Fibroblast of mammary gland (primary cell): ENCODE measurements at regions not wholly inside any gene's neighbourhood (a gene's known extent, or its start where the extent isn't known, plus 50 kb on each side); places are given as distances from the start of the nearest gene placed in this dataset.
"Not testable (repeated sequence)": the region's sequence is repeated elsewhere in the genome, so short reads cannot be mapped to it uniquely, and the experiment has no call there.

Experiments used
- DNase-seq: peaks from one replicate; pipeline ENCODE4 v3.0.0-alpha.2; 2010; ENCODE audit warnings: low read depth
- H3K4me3 ChIP-seq: 2 replicates; pipeline ENCODE4 v1.5.1; 2011; ENCODE audit warnings: low read depth, mild to moderate bottlenecking, low read length, moderate library complexity; ENCODE audit not compliant: control insufficient read depth
- CTCF ChIP-seq: conservative IDR thresholded peaks from 2 replicates; pipeline ENCODE4 v1.5.1; 2011; ENCODE audit warnings: low read depth, low read length, inconsistent platforms; ENCODE audit not compliant: control insufficient read depth, insufficient read depth

GRCh38 chr3:33941804-33942203 lies 143.4 kb downstream of the PDCD6IP start:
- H3K4me3 ChIP-seq, result no peak overlapping the region
- DNase-seq, result no peak
- no peak for TF ChIP-seq CTCF

GRCh38 chr3:33942483-33943150 lies 144.2 kb downstream of the PDCD6IP start:
- H3K4me3 ChIP-seq, result no peak overlapping the region
- no peak for TF ChIP-seq CTCF
- peak; percentile 6 for DNase-seq

GRCh38 chr3:33943277-33943676 lies 144.8 kb downstream of the PDCD6IP start:
- TF ChIP-seq CTCF, result no peak
- no peak overlapping the region for H3K4me3 ChIP-seq
- DNase-seq, result no peak

GRCh38 chr3:33946612-33947011 lies 148.2 kb downstream of the PDCD6IP start:
- not testable (repeated sequence) for DNase-seq, H3K4me3 ChIP-seq

- DNase-seq, result no peak
Observed at GRCh38 chr3:33947272-33948195, 149.1 kb downstream of the PDCD6IP start.

GRCh38 chr3:33949074-33949473 lies 150.6 kb downstream of the PDCD6IP start:
- no peak overlapping the region for H3K4me3 ChIP-seq
- DNase-seq, result no peak
- TF ChIP-seq CTCF, result no peak

More at GRCh38 chr3:33947272-33948195, 149.1 kb downstream of the PDCD6IP start:
- H3K4me3 ChIP-seq, result no peak overlapping the region
- TF ChIP-seq CTCF, result no peak

- peak; percentile 14 for DNase-seq
- no peak overlapping the region for H3K4me3 ChIP-seq
- no peak for TF ChIP-seq CTCF
Observed at GRCh38 chr3:33954956-33955355, 156.5 kb downstream of the PDCD6IP start.
